Hepatocyte (in vitro differentiated cells): ENCODE measurements at regions not wholly inside any gene's neighbourhood (a gene's known extent, or its start where the extent isn't known, plus 50 kb on each side); places are given as distances from the start of the nearest gene placed in this dataset.

ENCODE experiments used
- CTCF ChIP-seq: fragments of 200-600 bp; sonication (generic); IDR thresholded peaks from 2 replicates; pipeline ENCODE4 v1.5.1; 2016; ENCODE audit warnings: antibody characterized with exemption, mild to moderate bottlenecking; ENCODE audit not compliant: poor library complexity
- EZH2 ChIP-seq: fragments of 200-600 bp; sonication (generic); IDR thresholded peaks from 2 replicates; pipeline ENCODE4 v1.6.1; 2016; ENCODE audit warnings: antibody characterized with exemption, mild to moderate bottlenecking, borderline replicate concordance

GRCh38 chr2:175432021-175432420 is 250.5 kb upstream of the ATP5MC3 start:
- TF ChIP-seq EZH2 (no peak), CTCF (no peak)
